Fibroblast of the aortic adventitia (primary cell): ENCODE measurements at regions not wholly inside any gene's neighbourhood (a gene's known extent, or its start where the extent isn't known, plus 50 kb on each side); places are given as distances from the start of the nearest gene placed in this dataset.
"Not testable (repeated sequence)": the region's sequence is repeated elsewhere in the genome, so short reads cannot be mapped to it uniquely, and the experiment has no call there.

Experiments
- DNase-seq: peaks from one replicate; pipeline ENCODE4 v3.0.0-alpha.2; 2010; ENCODE audit warnings: low read depth
- H3K4me3 ChIP-seq: 2 replicates; pipeline ENCODE4 v1.5.1; 2011; ENCODE audit warnings: low read depth, mild to moderate bottlenecking, control low read depth, low read length, moderate library complexity
- TF ChIP-seq, protein P1 (sequence below): IDR thresholded peaks from 2 replicates; pipeline ENCODE4 v1.5.1; 2011; ENCODE audit warnings: mild to moderate bottlenecking, low read length, control low read depth, inconsistent platforms; ENCODE audit not compliant: insufficient read depth

DNA sequence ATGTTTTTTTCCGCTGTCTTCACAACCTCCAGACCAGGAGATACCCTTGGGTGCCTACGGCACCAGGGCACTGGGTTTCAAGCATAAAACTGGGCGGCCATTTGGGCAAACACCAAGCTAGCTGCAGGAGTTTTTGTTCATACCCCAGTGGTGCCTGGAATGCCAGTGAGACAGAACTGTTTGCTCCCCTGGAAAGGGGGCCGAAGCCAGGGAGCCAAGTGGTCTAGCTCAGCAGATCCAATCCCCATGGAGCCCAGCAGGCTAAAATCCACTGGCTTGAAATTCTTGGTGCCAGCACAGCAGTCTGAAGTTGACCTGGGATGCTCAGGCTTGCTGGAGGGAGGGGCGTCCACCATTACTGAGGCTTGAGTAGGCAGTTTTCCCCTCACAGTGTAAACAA, 265.3 kb upstream of the ZEB2 start:
- H3K4me3 ChIP-seq, result no peak overlapping the region
- DNase-seq, result no peak
- TF ChIP-seq, protein P1, sequence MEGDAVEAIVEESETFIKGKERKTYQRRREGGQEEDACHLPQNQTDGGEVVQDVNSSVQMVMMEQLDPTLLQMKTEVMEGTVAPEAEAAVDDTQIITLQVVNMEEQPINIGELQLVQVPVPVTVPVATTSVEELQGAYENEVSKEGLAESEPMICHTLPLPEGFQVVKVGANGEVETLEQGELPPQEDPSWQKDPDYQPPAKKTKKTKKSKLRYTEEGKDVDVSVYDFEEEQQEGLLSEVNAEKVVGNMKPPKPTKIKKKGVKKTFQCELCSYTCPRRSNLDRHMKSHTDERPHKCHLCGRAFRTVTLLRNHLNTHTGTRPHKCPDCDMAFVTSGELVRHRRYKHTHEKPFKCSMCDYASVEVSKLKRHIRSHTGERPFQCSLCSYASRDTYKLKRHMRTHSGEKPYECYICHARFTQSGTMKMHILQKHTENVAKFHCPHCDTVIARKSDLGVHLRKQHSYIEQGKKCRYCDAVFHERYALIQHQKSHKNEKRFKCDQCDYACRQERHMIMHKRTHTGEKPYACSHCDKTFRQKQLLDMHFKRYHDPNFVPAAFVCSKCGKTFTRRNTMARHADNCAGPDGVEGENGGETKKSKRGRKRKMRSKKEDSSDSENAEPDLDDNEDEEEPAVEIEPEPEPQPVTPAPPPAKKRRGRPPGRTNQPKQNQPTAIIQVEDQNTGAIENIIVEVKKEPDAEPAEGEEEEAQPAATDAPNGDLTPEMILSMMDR, result no peak

DNA sequence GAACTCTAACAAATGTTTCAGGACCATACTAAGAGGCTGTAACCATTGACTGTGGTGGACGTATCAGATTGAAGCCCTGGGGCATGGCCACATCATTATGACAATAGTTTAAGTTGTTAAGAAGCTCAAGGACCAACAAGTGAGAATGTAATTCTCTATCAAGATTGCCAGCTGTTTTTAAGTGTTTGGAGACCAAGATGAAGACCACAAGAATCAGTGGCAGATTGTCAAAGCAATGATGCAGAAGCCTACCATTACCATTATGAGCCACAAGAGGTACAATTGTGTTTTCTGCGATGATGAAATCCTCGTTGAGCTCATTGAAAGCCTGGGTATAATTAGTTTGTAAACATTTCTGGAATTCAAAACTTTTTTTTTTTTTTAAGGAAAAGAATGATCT, 261.1 kb upstream of the ZEB2 start:
- H3K4me3 ChIP-seq, result no peak overlapping the region
- no peak for DNase-seq
- TF ChIP-seq, protein P1, result no peak

DNA sequence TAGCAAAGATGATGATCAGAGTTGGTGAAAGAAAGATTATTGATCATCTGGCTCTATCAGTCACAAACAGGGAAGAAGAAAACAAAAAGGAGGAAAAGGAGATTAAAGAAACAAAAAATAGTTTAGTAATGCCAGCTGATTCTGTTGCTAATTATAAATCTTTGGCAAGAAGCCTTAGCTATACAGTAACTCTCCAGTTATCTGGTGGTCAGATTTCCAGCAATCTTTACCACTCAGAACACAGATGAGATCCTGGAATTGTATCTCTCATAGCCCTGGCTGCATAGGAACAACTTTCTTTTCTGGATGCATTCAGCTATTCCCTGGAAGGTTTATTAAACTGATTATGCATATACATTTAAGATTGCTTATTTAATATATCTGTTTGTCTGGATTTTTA, 256.8 kb upstream of the ZEB2 start:
- no peak overlapping the region for H3K4me3 ChIP-seq
- peak; percentile 4 for DNase-seq
- TF ChIP-seq, protein P1, result no peak

DNA sequence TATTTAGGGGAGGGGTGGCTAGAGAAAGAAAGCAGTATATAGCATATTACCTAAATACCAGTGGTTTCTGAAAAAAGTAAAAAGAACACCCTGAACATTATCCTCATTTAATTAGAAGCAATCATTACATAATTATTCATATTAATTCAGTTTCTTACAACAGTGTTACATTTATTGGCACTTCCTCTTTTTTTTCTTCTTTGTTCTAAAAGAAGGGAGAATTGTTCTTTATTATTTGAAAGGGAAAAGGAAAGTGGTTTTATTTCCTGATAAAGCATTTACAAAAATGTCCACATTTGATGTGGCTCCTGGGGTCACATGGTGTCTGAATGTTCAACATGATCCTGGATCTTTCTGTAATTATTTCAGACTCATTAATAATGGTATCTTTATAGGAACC, 254.9 kb upstream of the ZEB2 start:
- DNase-seq, result no peak
- TF ChIP-seq, protein P1, result no peak
- H3K4me3 ChIP-seq, result no peak overlapping the region

DNA sequence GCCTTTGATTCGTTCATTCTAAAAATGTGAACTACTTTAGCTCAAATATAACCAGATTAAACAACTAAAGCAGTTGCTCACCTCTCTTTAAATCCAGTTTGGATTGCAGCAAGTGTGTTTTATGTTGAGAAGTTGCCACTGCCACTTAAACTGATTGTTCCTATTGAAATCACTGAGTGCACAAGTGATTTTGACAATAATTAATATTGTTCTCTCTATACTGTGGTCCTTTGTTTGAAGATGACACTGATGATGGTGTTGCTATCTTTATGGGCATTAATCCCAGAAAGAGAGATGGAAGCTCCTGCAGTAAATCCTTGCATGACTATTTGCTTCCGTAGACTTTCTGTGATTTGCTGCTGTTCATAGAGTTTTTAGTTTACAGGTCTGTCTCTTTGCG, 251.4 kb upstream of the ZEB2 start:
- H3K4me3 ChIP-seq, result no peak overlapping the region
- TF ChIP-seq, protein P1, result no peak
- DNase-seq, result no peak

DNA sequence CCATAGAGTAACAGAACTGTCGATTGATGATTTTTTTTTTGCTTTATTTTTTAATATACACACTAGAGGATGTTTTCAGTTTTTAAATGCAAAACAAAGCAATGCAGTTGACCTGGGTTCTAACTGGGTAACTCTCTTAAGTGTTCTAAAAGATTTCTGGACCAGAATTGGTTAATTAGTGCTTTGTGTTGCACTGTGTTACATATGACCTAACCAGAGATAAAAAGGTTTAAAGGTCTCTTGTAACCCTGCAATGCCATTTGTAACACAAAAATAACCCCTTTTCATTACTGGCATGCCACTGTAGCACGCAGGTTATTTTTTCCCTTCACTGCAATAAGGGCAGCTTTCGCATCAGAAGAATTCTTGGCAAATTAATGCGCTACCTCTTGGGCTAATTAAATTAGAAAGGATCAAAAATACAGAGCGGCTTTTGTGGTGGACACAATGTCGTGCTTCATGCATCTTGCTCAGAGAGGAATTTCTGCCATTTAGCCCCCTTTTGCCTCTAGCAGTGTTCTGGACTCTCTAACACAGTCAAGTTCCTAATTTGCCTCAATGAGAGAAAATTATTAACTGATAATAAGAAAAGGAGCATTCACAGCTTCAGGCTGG, 250.8 kb upstream of the ZEB2 start:
- no peak for DNase-seq
- TF ChIP-seq, protein P1, result no peak

DNA sequence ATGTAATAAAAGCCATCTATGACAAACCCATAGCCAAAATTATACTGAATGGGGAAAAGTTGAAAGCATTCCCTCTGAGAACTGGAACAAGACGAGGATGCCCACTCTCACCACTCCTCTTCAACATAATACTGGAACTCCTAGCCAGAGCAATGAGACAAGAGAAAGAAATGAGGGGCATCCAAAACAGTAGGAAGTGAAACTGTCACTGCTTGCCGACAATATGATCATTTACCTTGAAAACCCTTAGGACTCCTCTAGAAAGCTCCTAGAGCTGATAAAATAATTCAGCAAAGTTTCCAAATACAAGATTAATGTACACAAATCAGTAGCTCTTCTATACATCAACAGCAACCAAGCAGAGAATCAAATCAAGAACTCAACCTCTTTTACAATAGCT, 241.0 kb upstream of the ZEB2 start:
- not testable (repeated sequence) for DNase-seq, H3K4me3 ChIP-seq

More for the DNA sequence above, 250.8 kb upstream of the ZEB2 start:
- no peak overlapping the region for H3K4me3 ChIP-seq
